GM21576 (cell line): ENCODE measurements at regions not wholly inside any gene's neighbourhood (a gene's known extent, or its start where the extent isn't known, plus 50 kb on each side); places are given as distances from the start of the nearest gene placed in this dataset.

ENCODE experiments used
- ATAC-seq: cut with Tn5 transposase; IDR thresholded peaks from one replicate; pipeline ENCODE4 v1.9.1; 2021; ENCODE audit warnings: mild to moderate bottlenecking, moderate library complexity; ENCODE audit not compliant: unreplicated experiment

- no peak for ATAC-seq
Observed at GRCh38 chr2:34664266-34664665, 1065.2 kb upstream of the FAM98A start.

GRCh38 chr2:34663314-34663713 lies 1064.2 kb upstream of the FAM98A start:
- ATAC-seq: no peak

- ATAC-seq: no peak
Observed at GRCh38 chr2:34660741-34661140, 1061.6 kb upstream of the FAM98A start.

- no peak for ATAC-seq
Observed at GRCh38 chr2:34656632-34657031, 1057.5 kb upstream of the FAM98A start.

GRCh38 chr2:34652636-34653035 lies 1053.5 kb upstream of the FAM98A start:
- no peak for ATAC-seq

GRCh38 chr2:34646901-34647300 lies 1047.8 kb upstream of the FAM98A start:
- no peak for ATAC-seq

DNA sequence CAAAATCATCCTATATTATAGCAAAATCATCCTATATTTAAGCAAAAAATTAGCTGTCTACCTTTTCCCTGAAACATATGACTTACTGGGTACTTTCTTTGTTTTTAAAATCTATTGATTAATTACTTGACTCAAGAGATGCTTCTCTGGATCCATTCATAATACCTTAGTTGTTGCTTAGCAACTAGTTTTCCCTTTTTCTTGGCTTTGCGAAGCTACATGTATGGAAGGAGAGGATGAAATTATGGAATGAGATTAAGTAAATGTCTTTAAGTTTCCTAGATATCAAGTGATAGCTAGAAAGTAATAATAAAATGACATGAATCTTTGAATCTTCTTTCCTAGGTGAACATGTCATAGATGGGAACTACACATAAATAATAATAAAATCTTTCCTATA lies 1033.2 kb upstream of the FAM98A start:
- ATAC-seq: no peak

DNA sequence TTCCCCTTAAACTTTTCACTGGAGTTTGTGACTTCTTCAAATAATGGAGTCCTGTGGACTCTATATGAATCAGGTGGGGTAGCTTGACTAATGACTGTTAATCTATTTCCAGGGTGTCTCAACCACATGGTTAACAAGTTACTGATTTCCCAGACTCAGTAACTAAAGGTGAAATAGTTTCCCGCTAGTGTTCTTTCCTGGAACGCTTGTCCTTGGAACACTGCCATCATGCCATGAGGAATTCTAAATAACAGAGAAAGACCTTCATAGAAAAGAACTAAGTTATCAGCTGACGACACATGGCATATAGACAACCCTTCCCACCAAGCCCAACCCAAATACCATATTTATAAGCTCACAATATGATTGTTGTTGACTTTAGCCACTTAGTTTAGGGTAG lies 1027.9 kb upstream of the FAM98A start:
- no peak for ATAC-seq

- ATAC-seq: no peak
Observed at GRCh38 chr2:34604164-34604563, 1005.1 kb upstream of the FAM98A start.

DNA sequence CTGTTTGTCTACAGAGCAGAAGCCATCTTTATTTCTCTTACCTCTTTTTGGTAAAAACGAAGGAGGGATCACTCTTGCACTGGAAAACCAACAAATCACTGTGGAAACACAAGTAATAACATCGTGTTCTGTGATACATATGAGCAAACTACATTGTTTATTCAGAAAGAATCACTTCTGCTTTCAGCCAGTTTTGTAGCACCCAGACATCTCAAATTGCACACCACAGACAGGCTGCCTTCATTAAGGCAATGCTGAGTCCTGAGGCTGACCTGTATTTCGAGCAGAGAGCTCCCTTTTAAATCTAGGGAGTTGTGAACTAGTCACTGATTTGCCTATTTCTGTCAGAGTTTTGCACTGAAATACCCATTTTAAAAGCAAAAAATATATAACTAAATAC lies 1003.2 kb upstream of the FAM98A start:
- ATAC-seq: no peak

DNA sequence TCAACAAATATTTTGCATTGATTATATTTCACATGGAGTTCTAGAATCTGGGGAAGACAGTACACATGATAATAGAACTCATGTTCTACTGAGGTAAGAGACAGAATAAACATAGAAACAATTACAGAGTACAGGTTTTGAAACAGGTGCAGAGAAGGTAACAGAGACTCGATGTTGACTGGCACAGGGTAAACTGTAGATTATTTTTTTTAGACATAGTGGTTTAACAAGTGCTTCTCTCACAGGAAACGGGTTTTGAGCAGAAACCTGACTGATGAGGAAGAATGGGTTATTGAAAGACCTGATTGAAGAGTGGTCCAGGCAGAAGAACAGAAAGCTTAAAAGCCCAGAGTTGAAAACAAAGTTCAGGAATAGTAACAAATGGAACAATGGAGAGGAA lies 1002.5 kb upstream of the FAM98A start:
- no peak for ATAC-seq

GRCh38 chr2:34578641-34579040 lies 979.5 kb upstream of the FAM98A start:
- no peak for ATAC-seq

- ATAC-seq: no peak
Observed at GRCh38 chr2:34570266-34570872, 971.3 kb upstream of the FAM98A start.

DNA sequence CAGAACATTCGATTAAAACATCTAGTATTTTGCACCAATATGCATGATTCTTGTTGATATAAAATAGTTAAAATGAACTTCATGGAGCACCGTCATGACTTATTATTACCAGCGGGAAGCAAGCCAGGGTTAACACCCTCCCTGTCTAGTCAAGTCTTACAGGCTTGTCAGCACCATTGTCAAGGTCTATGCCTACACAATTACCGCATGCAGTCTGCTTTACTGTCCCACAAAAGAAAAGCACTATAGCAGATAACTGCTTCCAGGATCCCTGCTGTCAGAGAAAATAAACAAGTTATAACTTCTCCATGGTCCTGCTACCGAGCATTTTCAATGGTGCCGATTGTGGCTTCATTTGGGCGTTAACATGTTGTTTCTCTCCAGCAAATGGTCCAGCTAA lies 968.0 kb upstream of the FAM98A start:
- no peak for ATAC-seq

GRCh38 chr2:34552337-34552736 lies 953.2 kb upstream of the FAM98A start:
- ATAC-seq: no peak

DNA sequence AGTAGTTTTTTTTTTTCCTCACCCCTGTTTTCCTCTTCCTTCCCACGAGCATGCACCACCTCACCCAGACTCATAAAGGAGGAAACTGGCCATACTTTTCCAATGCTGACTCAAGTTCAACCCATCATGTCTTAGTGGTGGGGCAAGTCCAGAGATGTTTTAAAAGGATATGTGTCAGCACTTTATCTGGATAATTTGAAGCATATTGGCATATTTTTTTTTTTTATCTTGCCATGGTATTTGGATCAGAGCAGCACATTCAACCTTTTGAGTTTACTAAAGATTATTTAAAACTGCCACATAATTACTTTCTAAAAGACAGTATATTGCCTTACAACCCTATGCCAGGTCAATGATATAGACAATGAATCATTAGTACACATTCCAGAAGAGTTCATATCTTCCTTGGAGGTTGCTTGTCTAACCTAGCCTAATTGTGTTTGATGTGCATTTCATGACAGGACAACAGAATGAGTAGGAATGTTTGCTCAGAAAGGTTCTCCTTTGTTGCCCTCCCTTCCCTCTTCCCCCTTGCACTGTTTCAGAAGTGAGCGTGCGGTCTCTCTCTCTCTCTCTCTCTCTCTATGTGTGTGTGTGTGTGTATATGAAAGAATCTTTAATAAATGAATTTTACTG lies 950.7 kb upstream of the FAM98A start:
- ATAC-seq: no peak

DNA sequence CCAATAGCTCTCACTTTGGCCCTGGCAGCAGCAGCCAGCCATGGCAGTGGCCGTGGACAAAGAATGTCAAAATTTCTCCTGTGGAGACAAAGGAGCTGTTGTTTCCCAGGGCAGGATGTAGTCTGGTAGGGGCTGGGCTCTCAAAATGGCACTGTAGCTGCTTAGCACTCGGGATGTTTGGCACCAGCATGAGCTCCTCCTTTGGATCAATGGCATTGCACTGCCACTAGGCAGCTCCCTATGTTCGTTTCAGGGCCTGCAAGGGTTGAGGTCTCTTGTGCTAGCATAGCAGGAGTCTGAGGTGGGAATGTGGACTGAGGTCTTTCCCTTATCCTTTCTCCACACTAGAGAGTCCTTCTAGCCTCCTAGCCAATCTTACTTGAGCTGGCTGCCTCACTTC lies 948.8 kb upstream of the FAM98A start:
- no peak for ATAC-seq

DNA sequence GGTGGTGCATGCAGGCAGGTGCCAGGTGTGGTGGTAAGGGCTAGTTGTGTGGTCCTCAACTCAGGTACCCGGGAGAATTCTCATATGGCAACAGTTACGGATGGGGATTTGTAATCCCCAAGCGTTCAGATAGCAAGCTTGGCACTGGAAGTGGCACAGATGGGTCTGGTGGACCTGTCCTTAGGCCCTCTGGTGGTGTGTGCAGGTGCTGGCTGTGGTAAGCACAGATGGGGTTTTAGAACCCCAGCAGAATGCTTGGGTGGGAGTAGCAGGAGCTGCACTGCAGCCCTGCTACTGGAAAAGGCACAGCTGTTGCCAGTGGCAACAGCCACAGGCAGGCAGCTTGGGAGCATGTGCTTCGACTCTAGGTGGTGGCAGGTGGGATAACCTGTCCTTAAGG lies 948.2 kb upstream of the FAM98A start:
- no peak for ATAC-seq

- no peak for ATAC-seq
Observed at GRCh38 chr2:34545486-34546136, 946.5 kb upstream of the FAM98A start.

GRCh38 chr2:34534761-34535160 lies 935.7 kb upstream of the FAM98A start:
- no peak for ATAC-seq

DNA sequence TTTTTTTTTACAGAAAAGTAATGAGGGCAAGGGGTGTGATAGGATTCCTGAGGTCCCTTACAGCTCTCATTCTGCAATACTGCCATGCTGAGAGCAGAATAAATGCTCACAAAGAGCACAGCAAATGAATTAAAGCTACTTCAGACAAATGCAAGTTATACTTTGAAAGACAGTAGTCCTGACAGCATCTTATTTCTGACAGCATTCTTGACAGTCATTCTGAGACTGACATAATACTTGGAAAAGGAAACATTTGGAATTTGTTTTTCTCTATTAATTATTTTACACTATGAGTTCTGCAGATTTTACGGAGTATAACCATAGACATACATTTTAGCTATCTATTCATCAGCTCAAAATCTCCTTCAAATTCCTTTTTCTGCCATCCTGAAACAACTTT lies 935.2 kb upstream of the FAM98A start:
- no peak for ATAC-seq

DNA sequence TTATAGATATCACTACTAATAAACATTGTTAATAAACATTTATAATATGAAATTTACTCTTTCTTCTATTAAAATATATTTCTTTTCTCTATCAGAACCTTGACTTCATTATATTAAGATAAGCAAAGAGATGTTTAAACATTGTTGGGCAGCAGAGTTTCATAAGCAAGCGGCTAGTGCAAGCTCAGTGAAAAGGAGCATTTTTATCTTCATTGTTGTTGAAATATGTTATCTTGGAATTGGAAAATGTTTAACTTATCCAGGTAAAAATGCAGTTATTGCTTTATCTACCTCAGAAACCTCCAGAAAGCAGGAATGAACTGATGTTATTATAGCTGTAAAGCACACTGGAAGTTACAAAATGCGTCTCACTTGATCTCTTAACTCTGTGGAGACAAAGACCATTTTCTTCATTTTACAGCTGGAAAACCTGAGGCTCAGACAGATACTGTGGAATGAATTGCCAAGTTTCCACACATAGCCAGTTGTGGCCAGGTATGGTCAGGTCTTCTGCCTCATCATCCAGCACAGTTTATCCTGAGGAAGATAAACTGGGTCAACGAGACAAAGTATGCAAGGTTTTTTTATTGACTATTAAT lies 934.6 kb upstream of the FAM98A start:
- no peak for ATAC-seq
